WERI-Rb-1 (cell line): ENCODE measurements at regions not wholly inside any gene's neighbourhood (a gene's known extent, or its start where the extent isn't known, plus 50 kb on each side); places are given as distances from the start of the nearest gene placed in this dataset.

Experiments used
- DNase-seq: peaks from one replicate; pipeline ENCODE4 v3.0.0-alpha.2; 2020
- H3K27ac ChIP-seq: fragments of 250-450 bp; sonication (Bioruptor Pico); 2 replicates; pipeline ENCODE4 v1.5.1; 2020; ENCODE audit warnings: mild to moderate bottlenecking, moderate library complexity
- H3K27me3 ChIP-seq: fragments of 250-450 bp; sonication (Bioruptor Pico); 2 replicates; pipeline ENCODE4 v1.5.1; 2021; ENCODE audit warnings: mild to moderate bottlenecking, low read depth, moderate library complexity; ENCODE audit not compliant: insufficient read depth, severe bottlenecking
- H3K36me3 ChIP-seq: fragments of 250-450 bp; sonication (Bioruptor Pico); 2 replicates; pipeline ENCODE4 v1.5.1; 2020; ENCODE audit warnings: mild to moderate bottlenecking, moderate library complexity
- H3K4me3 ChIP-seq: 2 replicates; pipeline ENCODE4 v1.5.1; 2011; ENCODE audit warnings: low read depth, mild to moderate bottlenecking, control low read depth, low read length
- H3K9me3 ChIP-seq: fragments of 250-450 bp; sonication (Bioruptor Pico); 2 replicates; pipeline ENCODE4 v1.5.1; 2021; ENCODE audit warnings: mild to moderate bottlenecking, moderate library complexity; ENCODE audit not compliant: severe bottlenecking
- TF ChIP-seq, protein P1 (sequence below): IDR thresholded peaks from 2 replicates; pipeline ENCODE4 v1.5.1; 2011; ENCODE audit warnings: low read depth, mild to moderate bottlenecking, control low read depth, inconsistent platforms, low read length

DNA sequence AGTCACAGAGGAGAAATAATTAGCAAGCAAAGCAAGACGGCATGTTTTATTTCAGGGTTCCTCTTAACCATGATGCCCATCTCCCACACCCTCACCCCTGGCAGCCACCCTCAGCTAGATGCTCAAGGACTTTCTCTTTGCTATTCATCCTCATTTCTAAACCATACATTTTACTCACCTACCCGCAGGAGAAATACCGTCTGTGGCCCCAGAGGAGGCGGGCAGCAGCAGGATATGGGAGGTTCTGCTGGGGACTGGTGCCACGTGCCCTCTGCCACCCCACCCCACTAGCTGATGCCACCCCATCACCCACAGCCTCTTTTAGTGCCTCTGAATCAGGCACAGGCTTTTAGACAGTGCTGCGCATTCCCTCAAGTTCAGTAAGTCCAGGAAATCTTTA, 168.7 kb upstream of the ITGB1 start:
- no peak overlapping the region for H3K27ac ChIP-seq
- H3K36me3 ChIP-seq: no peaks in the 10 kb centered on the region
- no peak overlapping the region for H3K4me3 ChIP-seq
- TF ChIP-seq, protein P1, sequence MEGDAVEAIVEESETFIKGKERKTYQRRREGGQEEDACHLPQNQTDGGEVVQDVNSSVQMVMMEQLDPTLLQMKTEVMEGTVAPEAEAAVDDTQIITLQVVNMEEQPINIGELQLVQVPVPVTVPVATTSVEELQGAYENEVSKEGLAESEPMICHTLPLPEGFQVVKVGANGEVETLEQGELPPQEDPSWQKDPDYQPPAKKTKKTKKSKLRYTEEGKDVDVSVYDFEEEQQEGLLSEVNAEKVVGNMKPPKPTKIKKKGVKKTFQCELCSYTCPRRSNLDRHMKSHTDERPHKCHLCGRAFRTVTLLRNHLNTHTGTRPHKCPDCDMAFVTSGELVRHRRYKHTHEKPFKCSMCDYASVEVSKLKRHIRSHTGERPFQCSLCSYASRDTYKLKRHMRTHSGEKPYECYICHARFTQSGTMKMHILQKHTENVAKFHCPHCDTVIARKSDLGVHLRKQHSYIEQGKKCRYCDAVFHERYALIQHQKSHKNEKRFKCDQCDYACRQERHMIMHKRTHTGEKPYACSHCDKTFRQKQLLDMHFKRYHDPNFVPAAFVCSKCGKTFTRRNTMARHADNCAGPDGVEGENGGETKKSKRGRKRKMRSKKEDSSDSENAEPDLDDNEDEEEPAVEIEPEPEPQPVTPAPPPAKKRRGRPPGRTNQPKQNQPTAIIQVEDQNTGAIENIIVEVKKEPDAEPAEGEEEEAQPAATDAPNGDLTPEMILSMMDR: no peak
- no peaks in the 10 kb centered on the region for H3K9me3 ChIP-seq
- H3K27me3 ChIP-seq: no peaks in the 10 kb centered on the region
- no peak for DNase-seq

DNA sequence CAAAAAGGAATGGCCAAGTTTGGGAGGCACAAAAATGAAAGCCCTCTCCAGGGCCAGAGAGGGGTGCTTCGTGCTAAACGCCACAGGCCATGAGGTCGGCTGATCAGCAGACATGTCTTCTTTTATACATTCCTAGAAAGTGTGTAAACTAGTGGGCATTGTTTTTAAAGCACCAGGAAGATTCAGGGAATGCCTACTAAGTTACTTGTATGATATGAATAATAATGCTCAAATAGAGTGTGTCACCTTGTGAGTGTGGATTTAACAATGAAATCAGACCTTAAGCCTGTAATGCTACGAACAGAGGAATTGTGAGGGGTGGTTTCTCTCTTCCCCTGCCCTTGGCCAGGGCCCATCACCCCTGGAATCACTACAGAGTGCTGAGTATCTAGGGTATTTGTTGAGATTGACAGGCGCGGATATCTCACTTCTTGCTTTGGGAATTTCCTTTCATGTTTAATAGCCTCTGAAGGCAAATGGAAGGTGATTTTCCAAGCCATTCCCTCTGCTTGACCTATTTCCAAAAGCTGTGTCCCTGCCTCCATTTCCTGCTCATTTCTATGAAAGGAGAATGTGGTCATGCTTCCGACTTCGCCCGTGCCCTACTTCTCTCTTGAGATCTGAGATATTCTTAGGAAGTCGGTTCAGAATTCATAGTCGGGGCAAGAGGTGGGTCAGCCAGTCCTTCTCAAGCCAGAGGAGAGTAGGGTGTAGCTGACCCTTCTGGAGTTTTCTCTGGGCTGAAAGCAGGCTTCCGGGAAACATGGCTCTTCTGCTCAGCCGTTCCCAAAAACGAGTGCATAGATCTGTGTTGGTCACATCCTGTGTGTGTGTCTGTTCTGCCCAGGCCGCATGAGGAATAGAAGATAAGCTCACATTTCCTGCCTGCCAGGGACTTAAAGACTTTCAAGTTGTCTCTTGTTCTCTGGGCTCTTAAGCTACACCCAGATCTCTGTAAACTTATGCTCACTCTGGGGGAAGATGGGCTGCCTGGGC, 167.8 kb upstream of the ITGB1 start:
- H3K9me3 ChIP-seq: no peaks in the 10 kb centered on the region
- peak; percentile 9 for DNase-seq
- no peaks in the 10 kb centered on the region for H3K36me3 ChIP-seq
- no peak overlapping the region for H3K4me3 ChIP-seq
- H3K27me3 ChIP-seq: no peaks in the 10 kb centered on the region
- H3K27ac ChIP-seq: no peak overlapping the region
- TF ChIP-seq, protein P1: no peak

DNA sequence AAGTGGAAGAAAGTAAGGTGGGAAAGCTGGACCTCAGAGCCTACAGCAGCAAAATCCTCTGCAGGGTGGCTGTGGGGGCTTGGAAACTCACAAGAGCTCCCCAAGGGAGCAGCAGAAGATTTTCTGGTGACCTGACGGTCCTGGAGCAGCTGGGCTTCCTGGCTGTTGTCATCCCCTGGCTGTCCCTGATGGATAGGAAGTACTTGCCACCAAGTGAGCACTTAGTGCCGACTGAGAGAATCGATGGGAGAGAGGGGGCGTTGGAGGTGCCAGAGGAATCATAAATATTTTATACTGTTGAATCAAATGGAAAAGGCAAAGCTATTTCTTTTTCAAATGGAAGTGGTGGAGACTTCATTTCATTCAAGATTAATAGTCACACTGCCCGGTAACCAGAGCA, 167.1 kb upstream of the ITGB1 start:
- Histone ChIP-seq H3K4me3 (no peak overlapping the region), H3K27me3 (no peaks in the 10 kb centered on the region), H3K36me3 (no peaks in the 10 kb centered on the region), H3K27ac (no peak overlapping the region), H3K9me3 (no peaks in the 10 kb centered on the region)
- TF ChIP-seq, protein P1: no peak
- no peak for DNase-seq

DNA sequence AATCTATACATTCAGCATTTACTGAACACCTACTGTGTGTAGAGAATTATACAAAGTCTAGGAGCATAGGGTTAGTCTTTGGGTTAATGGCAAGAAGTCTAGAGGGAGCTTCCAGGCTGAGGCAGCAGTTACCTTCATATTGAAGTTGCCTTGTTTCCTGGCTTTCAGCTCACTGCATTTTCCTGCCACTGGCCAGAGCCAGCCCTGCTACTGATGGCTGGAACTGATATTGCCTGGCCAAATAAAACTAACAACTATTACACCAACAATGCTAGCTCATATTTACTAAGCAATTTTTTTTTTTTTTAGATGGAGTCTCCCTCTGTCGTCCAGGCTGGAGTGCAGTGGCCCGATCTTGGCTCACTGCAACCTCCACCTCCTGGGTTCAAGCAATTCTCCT, 165.7 kb upstream of the ITGB1 start:
- H3K4me3 ChIP-seq: no peak overlapping the region
- DNase-seq: no peak
- H3K9me3 ChIP-seq: no peaks in the 10 kb centered on the region
- H3K27me3 ChIP-seq: no peaks in the 10 kb centered on the region
- H3K36me3 ChIP-seq: no peaks in the 10 kb centered on the region
- H3K27ac ChIP-seq: no peak overlapping the region
- TF ChIP-seq, protein P1: no peak

DNA sequence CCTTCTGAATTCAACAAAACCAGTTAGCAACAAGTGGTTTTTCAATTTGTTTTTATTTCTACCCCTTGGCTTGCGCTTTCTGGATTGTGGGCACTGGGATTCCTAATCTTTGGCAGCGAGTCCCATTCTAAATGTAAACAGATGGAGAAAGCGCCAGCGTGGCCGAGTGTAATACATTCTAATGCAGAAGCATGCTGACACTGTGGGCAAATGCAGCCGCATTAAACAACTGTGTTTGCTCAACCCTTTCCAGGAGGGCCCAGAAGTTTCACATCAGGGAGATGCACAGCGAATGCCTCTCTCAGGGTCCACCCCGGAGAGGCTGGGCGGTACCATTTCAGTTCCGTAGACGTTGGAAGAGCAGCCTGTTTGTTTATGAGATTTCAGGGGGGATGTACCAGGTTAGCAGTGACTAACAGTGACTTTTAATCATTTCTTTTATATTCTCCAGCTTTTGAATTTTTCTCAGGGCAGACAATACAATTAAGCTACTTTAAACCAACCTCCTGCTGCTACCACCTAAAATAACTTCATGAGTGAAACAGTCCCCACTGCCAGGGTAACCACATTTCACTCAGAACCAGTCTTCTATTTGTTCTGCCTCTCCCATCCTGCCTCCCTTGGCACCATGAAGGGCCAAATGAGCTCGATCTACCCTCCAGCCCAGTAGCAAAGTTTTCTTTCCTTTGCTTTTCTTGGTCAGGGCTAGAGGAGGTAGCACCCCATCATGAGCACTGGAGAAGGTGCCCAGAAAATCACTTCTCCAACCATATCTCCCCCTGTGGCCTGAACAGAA, 164.2 kb upstream of the ITGB1 start:
- TF ChIP-seq, protein P1: no peak
- no peaks in the 10 kb centered on the region for H3K27me3 ChIP-seq
- no peak overlapping the region for H3K4me3 ChIP-seq
- no peak for DNase-seq
- no peaks in the 10 kb centered on the region for H3K36me3 ChIP-seq
- no peak overlapping the region for H3K27ac ChIP-seq
- H3K9me3 ChIP-seq: no peaks in the 10 kb centered on the region
